SU-DHL-6 (cell line): ENCODE measurements at regions not wholly inside any gene's neighbourhood (a gene's known extent, or its start where the extent isn't known, plus 50 kb on each side); places are given as distances from the start of the nearest gene placed in this dataset.

Experiments
- CTCF ChIP-seq: fragments of 200-600 bp; sonication (generic); IDR thresholded peaks from one replicate; pipeline ENCODE4 v1.5.1; 2017; ENCODE audit warnings: antibody characterized with exemption, mild to moderate bottlenecking, low read length, moderate library complexity; ENCODE audit not compliant: insufficient read depth, poor library complexity, severe bottlenecking
- EZH2phosphoT487 ChIP-seq: fragments of 200-600 bp; sonication (generic), shearing (Covaris generic); conservative IDR thresholded peaks from 2 replicates; pipeline ENCODE4 v1.6.1; 2018; ENCODE audit warnings: mild to moderate bottlenecking, antibody characterized with exemption, low read length, moderate library complexity, mixed read lengths

DNA sequence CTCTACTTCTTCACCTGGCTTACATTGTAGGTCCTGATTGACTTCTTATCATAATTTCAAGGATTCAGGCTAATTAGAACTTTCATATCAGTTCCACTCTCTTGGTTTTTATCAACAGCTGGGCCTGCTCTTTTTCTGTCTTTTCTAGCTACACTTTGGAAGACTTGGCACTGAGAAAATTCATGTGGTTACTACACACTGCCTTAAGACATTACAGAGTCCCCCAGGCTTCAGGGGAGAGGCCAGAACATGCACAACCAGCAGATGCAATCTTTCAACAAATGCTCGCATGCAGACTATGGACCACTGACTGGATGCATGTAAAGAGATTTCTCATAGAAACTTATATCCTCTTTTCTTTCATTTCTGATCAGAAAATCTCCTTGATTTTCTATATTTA lies 423.5 kb downstream of the TUSC7 start:
- TF ChIP-seq CTCF (no peak), EZH2phosphoT487 (no peak)
